GM23338 (cell line): ENCODE measurements at regions not wholly inside any gene's neighbourhood (a gene's known extent, or its start where the extent isn't known, plus 50 kb on each side); places are given as distances from the start of the nearest gene placed in this dataset.

Source experiments
- ATAC-seq: fragments of 200-7000 bp; cut with Tn5 transposase; 3 replicates; pipeline ENCODE4 v1.9.1; 2020
- DNase-seq: peaks from one replicate; pipeline ENCODE4 v3.0.0-alpha.2; 2015; ENCODE audit warnings: low spot score
- H2AFZ ChIP-seq: fragments of 200-600 bp; sonication (generic); 2 replicates; pipeline ENCODE4 v1.8.0; 2016; ENCODE audit warnings: antibody characterized with exemption, mild to moderate bottlenecking, moderate library complexity
- H3F3A ChIP-seq: fragments of 200-600 bp; sonication (generic); replicated peaks from 2 replicates; pipeline ENCODE4 v1.8.0; 2017; ENCODE audit warnings: antibody characterized with exemption, mixed run types, low read depth
- H3K27ac ChIP-seq: fragments of 200-600 bp; sonication (generic); 2 replicates; pipeline ENCODE4 v1.6.1; 2016; ENCODE audit warnings: low read depth
- H3K27me3 ChIP-seq: fragments of 200-600 bp; sonication (generic); 2 replicates; pipeline ENCODE4 v1.8.0; 2016; ENCODE audit warnings: mild to moderate bottlenecking, mixed run types, moderate library complexity; ENCODE audit not compliant: insufficient read depth
- H3K36me3 ChIP-seq: fragments of 200-600 bp; sonication (generic); 2 replicates; pipeline ENCODE4 v1.8.0; 2016; ENCODE audit warnings: mild to moderate bottlenecking; ENCODE audit not compliant: insufficient read depth
- H3K4me1 ChIP-seq: fragments of 200-600 bp; sonication (generic); 2 replicates; pipeline ENCODE4 v1.8.0; 2016; ENCODE audit warnings: mild to moderate bottlenecking, moderate library complexity; ENCODE audit not compliant: insufficient read depth
- H3K4me2 ChIP-seq: fragments of 200-600 bp; sonication (generic); 2 replicates; pipeline ENCODE4 v1.7.1; 2017; ENCODE audit warnings: mixed run types
- H3K4me3 ChIP-seq: fragments of 200-600 bp; sonication (generic); 2 replicates; pipeline ENCODE4 v1.6.1; 2016; ENCODE audit warnings: mixed run types
- H3K79me2 ChIP-seq: fragments of 200-600 bp; sonication (generic); replicated peaks from 2 replicates; pipeline ENCODE4 v1.8.0; 2017; ENCODE audit warnings: mild to moderate bottlenecking; ENCODE audit not compliant: insufficient read depth
- H3K9me2 ChIP-seq: fragments of 200-600 bp; sonication (generic); 2 replicates; pipeline ENCODE4 v1.8.0; 2017; ENCODE audit not compliant: insufficient read depth
- H4K20me1 ChIP-seq: fragments of 200-600 bp; sonication (generic); replicated peaks from 2 replicates; pipeline ENCODE4 v1.8.0; 2017; ENCODE audit warnings: mild to moderate bottlenecking; ENCODE audit not compliant: insufficient read depth
- H3K27ac Mint-ChIP-seq: 2 replicates; pipeline ENCODE4 v1.8.0; 2020; ENCODE audit warnings: inconsistent platforms, mild to moderate bottlenecking, moderate library complexity, mixed read lengths
- H3K27me3 Mint-ChIP-seq: 3 replicates; pipeline ENCODE4 v1.8.0; 2022; ENCODE audit warnings: low read depth, mild to moderate bottlenecking, moderate library complexity, mixed read lengths, inconsistent platforms; ENCODE audit not compliant: insufficient read depth, poor library complexity
- H3K36me3 Mint-ChIP-seq: 3 replicates; pipeline ENCODE4 v1.8.0; 2021; ENCODE audit warnings: low read depth, mild to moderate bottlenecking, inconsistent platforms, moderate library complexity, mixed read lengths
- H3K4me1 Mint-ChIP-seq: 3 replicates; pipeline ENCODE4 v1.8.0; 2020; ENCODE audit warnings: mild to moderate bottlenecking, inconsistent platforms, mixed read lengths
- H3K4me3 Mint-ChIP-seq: 3 replicates; pipeline ENCODE4 v1.8.0; 2021; ENCODE audit warnings: moderate library complexity, mild to moderate bottlenecking, inconsistent platforms, mixed read lengths
- H3K9me3 Mint-ChIP-seq: 3 replicates; pipeline ENCODE4 v1.8.0; 2020; ENCODE audit warnings: moderate library complexity, mild to moderate bottlenecking, inconsistent platforms, mixed read lengths
- CREB1 ChIP-seq: fragments of 250-450 bp; sonication (Bioruptor Pico); IDR thresholded peaks from 2 replicates; pipeline ENCODE4 v1.5.0; 2020; ENCODE audit warnings: low read depth, mild to moderate bottlenecking, moderate library complexity
- JUNB ChIP-seq: IDR thresholded peaks from one replicate; pipeline ENCODE4 v1.6.1; 2016; ENCODE audit warnings: antibody characterized with exemption; ENCODE audit not compliant: unreplicated experiment
- NANOG ChIP-seq: IDR thresholded peaks from 2 replicates; pipeline ENCODE4 v1.6.1; 2016; ENCODE audit warnings: antibody characterized with exemption, borderline replicate concordance
- POLR2AphosphoS5 ChIP-seq: IDR thresholded peaks from 2 replicates; pipeline ENCODE4 v1.6.1; 2016; ENCODE audit warnings: antibody characterized with exemption, low read depth
- ZNF114 ChIP-seq: fragments of 250-450 bp; sonication (Bioruptor Pico); IDR thresholded peaks from 2 replicates; pipeline ENCODE4 v1.5.0; 2020; ENCODE audit warnings: mild to moderate bottlenecking, moderate library complexity
- ZNF331 ChIP-seq: fragments of 250-450 bp; sonication (Bioruptor Pico); IDR thresholded peaks from 2 replicates; pipeline ENCODE4 v1.5.0; 2020; ENCODE audit warnings: low read depth, mild to moderate bottlenecking, moderate library complexity
- TF ChIP-seq, protein P1 (sequence below): fragments of 250-450 bp; sonication (Bioruptor Pico); IDR thresholded peaks from 2 replicates; pipeline ENCODE4 v1.5.0; 2020; ENCODE audit warnings: mild to moderate bottlenecking, moderate library complexity
- TF ChIP-seq, protein P2 (sequence below): IDR thresholded peaks from one replicate; pipeline ENCODE4 v1.6.1; 2018; ENCODE audit warnings: antibody characterized with exemption; ENCODE audit not compliant: unreplicated experiment

DNA sequence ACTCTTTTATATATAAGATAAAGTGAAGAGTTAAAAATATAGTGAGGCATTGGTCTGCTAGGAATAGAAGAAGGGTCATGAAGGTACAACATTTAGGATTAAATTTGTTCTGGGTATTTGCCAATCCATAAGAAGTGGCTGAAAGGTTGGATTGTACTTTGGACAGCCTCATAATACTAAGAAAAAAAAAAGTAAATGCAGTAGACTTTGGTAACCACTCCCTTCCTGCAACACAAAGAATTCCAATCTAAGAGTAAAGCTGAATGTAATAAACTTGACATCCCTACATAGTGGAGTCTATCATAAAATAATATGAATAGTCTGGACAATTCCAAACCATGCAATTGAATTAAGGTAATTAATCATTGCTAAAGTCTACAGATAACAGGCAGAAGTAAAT lies 2294.4 kb downstream of the LRRC4C start:
- Histone ChIP-seq H3K27ac (no peak overlapping the region), H4K20me1 (no peaks in the 10 kb centered on the region), H3K4me1 (no peaks in the 10 kb centered on the region), H2AFZ (no peak overlapping the region), H3F3A (no peaks in the 10 kb centered on the region), H3K27me3 (no peaks in the 10 kb centered on the region), H3K4me3 (no peak overlapping the region), H3K36me3 (peaks cover 6% of the 10 kb centered on the region; the same call in 1 of the 2 replicates), H3K79me2 (no peaks in the 10 kb centered on the region), H3K4me2 (no peak overlapping the region), H3K9me2 (no peaks in the 10 kb centered on the region)
- no peak for DNase-seq
- Mint-ChIP-seq H3K36me3 (no peaks in the 10 kb centered on the region), H3K4me1 (no peaks in the 10 kb centered on the region), H3K27ac (no peak overlapping the region), H3K27me3 (peaks cover 2% of the 10 kb centered on the region), H3K4me3 (no peak overlapping the region), H3K9me3 (no peaks in the 10 kb centered on the region; the same call in 2 of the 3 replicates)
- no peak for TF ChIP-seq JUNB
- TF ChIP-seq, protein P1, sequence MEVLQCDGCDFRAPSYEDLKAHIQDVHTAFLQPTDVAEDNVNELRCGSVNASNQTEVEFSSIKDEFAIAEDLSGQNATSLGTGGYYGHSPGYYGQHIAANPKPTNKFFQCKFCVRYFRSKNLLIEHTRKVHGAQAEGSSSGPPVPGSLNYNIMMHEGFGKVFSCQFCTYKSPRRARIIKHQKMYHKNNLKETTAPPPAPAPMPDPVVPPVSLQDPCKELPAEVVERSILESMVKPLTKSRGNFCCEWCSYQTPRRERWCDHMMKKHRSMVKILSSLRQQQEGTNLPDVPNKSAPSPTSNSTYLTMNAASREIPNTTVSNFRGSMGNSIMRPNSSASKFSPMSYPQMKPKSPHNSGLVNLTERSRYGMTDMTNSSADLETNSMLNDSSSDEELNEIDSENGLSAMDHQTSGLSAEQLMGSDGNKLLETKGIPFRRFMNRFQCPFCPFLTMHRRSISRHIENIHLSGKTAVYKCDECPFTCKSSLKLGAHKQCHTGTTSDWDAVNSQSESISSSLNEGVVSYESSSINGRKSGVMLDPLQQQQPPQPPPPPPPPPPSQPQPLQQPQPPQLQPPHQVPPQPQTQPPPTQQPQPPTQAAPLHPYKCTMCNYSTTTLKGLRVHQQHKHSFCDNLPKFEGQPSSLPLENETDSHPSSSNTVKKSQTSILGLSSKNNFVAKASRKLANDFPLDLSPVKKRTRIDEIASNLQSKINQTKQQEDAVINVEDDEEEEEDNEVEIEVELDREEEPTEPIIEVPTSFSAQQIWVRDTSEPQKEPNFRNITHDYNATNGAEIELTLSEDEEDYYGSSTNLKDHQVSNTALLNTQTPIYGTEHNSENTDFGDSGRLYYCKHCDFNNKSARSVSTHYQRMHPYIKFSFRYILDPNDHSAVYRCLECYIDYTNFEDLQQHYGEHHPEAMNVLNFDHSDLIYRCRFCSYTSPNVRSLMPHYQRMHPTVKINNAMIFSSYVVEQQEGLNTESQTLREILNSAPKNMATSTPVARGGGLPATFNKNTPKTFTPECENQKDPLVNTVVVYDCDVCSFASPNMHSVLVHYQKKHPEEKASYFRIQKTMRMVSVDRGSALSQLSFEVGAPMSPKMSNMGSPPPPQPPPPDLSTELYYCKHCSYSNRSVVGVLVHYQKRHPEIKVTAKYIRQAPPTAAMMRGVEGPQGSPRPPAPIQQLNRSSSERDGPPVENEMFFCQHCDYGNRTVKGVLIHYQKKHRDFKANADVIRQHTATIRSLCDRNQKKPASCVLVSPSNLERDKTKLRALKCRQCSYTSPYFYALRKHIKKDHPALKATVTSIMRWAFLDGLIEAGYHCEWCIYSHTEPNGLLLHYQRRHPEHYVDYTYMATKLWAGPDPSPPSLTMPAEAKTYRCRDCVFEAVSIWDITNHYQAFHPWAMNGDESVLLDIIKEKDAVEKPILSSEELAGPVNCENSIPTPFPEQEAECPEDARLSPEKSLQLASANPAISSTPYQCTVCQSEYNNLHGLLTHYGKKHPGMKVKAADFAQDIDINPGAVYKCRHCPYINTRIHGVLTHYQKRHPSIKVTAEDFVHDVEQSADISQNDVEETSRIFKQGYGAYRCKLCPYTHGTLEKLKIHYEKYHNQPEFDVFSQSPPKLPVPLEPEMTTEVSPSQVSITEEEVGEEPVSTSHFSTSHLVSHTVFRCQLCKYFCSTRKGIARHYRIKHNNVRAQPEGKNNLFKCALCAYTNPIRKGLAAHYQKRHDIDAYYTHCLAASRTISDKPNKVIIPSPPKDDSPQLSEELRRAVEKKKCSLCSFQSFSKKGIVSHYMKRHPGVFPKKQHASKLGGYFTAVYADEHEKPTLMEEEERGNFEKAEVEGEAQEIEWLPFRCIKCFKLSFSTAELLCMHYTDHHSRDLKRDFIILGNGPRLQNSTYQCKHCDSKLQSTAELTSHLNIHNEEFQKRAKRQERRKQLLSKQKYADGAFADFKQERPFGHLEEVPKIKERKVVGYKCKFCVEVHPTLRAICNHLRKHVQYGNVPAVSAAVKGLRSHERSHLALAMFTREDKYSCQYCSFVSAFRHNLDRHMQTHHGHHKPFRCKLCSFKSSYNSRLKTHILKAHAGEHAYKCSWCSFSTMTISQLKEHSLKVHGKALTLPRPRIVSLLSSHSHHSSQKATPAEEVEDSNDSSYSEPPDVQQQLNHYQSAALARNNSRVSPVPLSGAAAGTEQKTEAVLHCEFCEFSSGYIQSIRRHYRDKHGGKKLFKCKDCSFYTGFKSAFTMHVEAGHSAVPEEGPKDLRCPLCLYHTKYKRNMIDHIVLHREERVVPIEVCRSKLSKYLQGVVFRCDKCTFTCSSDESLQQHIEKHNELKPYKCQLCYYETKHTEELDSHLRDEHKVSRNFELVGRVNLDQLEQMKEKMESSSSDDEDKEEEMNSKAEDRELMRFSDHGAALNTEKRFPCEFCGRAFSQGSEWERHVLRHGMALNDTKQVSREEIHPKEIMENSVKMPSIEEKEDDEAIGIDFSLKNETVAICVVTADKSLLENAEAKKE (CRISPR knock-in tag) = no peak
- TF ChIP-seq ZNF114 (CRISPR knock-in tag) = no peak
- no peak for ATAC-seq

DNA sequence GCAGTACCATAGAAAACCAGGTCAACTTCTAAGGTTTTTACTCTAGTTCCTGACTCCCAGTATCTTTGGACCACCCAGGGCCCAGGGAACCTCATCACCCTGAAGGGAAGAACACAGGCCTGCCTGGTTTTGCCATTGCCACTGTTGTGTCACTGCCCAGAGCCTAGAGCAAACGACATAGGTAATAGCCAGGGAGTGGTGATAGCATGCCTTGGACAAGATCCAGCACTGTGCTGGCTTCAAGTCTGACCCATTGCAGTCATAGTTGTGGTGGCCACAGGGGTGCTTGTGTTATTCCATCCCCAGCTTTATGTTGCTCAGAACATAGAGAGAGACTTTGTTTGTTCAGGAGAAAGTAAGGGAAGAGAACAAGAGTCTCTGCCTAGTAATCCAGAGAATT lies 2310.2 kb downstream of the LRRC4C start:
- ATAC-seq (no peak), DNase-seq (no peak)
- Mint-ChIP-seq H3K4me1 (no peaks in the 10 kb centered on the region), H3K36me3 (no peaks in the 10 kb centered on the region), H3K9me3 (peaks cover 3% of the 10 kb centered on the region; the same call in 1 of the 3 replicates), H3K27ac (no peak overlapping the region), H3K27me3 (peaks cover 1% of the 10 kb centered on the region), H3K4me3 (no peak overlapping the region)
- H3F3A ChIP-seq = no peaks in the 10 kb centered on the region
- H3K79me2 ChIP-seq = no peaks in the 10 kb centered on the region
- H3K36me3 ChIP-seq = no peaks in the 10 kb centered on the region; the same call in 1 of the 2 replicates
- H3K27me3 ChIP-seq = no peaks in the 10 kb centered on the region
- H3K4me1 ChIP-seq = no peaks in the 10 kb centered on the region
- H4K20me1 ChIP-seq = no peaks in the 10 kb centered on the region
- H3K4me2 ChIP-seq = no peak overlapping the region
- H3K9me2 ChIP-seq = no peaks in the 10 kb centered on the region
- H3K27ac ChIP-seq = no peak overlapping the region
- no peak overlapping the region for H2AFZ ChIP-seq
- H3K4me3 ChIP-seq = no peak overlapping the region
- TF ChIP-seq NANOG (no peak), ZNF331 (CRISPR knock-in tag) (no peak), CREB1 (CRISPR knock-in tag) (no peak), POLR2AphosphoS5 (no peak), ZNF114 (CRISPR knock-in tag) (no peak)
- TF ChIP-seq, protein P2, sequence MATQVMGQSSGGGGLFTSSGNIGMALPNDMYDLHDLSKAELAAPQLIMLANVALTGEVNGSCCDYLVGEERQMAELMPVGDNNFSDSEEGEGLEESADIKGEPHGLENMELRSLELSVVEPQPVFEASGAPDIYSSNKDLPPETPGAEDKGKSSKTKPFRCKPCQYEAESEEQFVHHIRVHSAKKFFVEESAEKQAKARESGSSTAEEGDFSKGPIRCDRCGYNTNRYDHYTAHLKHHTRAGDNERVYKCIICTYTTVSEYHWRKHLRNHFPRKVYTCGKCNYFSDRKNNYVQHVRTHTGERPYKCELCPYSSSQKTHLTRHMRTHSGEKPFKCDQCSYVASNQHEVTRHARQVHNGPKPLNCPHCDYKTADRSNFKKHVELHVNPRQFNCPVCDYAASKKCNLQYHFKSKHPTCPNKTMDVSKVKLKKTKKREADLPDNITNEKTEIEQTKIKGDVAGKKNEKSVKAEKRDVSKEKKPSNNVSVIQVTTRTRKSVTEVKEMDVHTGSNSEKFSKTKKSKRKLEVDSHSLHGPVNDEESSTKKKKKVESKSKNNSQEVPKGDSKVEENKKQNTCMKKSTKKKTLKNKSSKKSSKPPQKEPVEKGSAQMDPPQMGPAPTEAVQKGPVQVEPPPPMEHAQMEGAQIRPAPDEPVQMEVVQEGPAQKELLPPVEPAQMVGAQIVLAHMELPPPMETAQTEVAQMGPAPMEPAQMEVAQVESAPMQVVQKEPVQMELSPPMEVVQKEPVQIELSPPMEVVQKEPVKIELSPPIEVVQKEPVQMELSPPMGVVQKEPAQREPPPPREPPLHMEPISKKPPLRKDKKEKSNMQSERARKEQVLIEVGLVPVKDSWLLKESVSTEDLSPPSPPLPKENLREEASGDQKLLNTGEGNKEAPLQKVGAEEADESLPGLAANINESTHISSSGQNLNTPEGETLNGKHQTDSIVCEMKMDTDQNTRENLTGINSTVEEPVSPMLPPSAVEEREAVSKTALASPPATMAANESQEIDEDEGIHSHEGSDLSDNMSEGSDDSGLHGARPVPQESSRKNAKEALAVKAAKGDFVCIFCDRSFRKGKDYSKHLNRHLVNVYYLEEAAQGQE = no peak
